T-helper 9 cell (primary cell): ENCODE measurements at regions not wholly inside any gene's neighbourhood (a gene's known extent, or its start where the extent isn't known, plus 50 kb on each side); places are given as distances from the start of the nearest gene placed in this dataset.
"Not testable (repeated sequence)": the region's sequence is repeated elsewhere in the genome, so short reads cannot be mapped to it uniquely, and the experiment has no call there.

Source experiments
- DNase-seq: peaks from one replicate; pipeline ENCODE4 v3.0.0-alpha.2; 2020

DNA sequence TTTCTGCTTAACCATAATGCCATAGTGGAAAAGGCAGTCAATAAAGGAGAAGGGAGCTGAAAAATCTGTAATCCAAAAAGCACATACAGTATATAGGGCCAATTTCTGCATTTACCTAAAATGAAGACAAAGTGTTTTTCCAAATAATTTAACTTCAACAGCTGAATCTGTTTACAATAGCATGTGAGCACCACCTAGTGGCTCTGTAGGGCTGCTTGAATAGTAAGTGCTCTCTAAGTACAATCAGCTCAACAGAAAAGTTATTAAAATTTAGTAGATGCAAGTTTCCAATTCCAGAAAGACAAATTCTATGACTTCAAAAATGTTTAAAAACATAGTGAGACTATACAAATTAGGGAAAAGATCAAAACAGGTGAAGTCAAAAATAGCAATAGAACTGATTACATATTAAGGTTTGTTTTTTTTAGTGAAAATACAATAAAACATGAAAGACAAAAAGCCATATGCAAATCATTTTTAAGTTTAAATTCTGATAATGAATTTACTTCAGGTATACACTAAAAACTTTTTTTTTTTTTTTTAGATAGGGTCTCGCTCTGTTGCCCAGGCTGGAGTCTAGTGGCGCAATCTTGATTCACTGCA is 220.0 kb downstream of the SETD4 start:
- peak; percentile 32 for DNase-seq

- no peak for DNase-seq
Observed at GRCh38 chr21:35838987-35839763, 221.2 kb downstream of the SETD4 start.

GRCh38 chr21:35838350-35838749 is 222.0 kb downstream of the SETD4 start:
- DNase-seq = no peak

DNA sequence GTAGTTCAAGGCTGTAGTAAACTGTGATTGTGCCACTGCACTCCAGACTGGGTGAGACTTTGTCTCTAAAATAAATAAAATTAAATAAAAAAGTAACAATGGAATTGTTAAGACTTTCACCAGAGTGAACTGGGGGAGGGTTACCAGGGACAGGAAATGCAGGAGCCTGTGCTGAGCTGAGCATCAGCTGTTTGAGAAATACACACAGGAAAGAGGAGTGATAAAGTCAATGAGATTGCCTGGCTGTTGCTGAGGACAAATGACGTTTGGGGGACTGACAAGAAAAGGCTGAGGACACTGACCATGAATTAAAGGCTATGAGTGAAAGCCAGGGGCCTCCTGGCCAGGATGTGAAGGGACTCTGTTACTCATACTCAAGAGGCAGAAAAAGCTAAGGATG is 226.3 kb downstream of the SETD4 start:
- no peak for DNase-seq

DNA sequence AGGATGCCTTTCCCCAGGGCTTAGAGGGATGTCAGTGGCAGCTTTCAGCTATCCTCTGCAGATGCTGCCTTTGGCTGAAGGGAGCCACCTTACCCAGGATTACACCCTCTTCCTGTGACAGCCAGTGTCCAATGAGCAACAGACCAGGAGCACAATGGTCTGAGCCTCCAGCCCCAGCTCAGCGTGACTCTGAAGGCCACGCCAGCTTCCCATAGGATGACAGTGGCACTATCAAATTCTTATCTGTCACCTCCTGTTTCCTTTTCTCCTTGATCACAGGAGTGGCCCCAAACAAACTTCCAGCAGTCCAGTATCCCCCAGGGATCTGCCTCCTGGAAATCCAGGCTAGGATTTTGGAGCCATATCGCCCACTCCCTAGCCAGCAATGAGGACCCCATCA is 226.9 kb downstream of the SETD4 start:
- DNase-seq = no peak

DNA sequence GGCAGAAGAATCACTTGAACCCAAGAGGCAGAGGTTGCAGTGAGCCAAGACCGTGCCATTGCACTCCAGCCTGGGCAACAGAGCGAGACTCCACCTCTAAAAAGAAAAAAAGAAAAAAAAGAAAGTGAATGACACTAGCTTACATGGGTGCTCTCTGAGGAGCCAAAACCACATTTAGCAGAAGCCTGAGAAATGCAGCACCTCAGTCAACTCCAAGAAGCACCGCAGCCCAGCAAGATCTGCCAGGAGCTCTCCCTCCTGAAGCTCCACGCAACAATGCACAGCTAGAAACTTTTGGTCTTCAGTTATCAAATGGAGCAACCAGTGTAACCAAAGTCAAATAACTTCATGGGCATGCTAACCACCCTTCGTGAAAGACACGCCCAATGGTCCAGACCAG is 229.1 kb downstream of the SETD4 start:
- DNase-seq = no peak

DNA sequence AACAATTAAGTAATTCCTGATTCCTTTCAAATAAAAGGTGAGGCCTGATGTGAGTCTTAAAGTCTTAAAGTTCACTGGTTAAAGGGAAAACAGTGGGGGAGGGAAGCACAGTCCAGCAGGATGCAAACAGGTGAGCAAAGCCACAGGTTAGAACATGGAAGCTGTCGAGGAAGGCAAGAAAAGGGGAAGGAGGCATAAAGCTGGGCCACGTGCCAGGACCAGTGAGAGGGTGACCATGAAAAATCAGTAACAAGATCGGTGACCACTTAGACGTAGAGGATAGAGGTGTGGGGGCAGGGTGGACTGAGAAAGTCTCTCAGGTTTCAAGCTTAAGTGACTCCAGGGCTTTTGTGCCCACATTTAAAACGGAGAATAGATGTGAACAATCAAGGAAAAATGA is 231.3 kb downstream of the SETD4 start:
- no peak for DNase-seq

GRCh38 chr21:35828161-35828560 is 232.2 kb downstream of the SETD4 start:
- DNase-seq = no peak

- DNase-seq = no peak
Observed at GRCh38 chr21:35827004-35827403, 233.3 kb downstream of the SETD4 start.

DNA sequence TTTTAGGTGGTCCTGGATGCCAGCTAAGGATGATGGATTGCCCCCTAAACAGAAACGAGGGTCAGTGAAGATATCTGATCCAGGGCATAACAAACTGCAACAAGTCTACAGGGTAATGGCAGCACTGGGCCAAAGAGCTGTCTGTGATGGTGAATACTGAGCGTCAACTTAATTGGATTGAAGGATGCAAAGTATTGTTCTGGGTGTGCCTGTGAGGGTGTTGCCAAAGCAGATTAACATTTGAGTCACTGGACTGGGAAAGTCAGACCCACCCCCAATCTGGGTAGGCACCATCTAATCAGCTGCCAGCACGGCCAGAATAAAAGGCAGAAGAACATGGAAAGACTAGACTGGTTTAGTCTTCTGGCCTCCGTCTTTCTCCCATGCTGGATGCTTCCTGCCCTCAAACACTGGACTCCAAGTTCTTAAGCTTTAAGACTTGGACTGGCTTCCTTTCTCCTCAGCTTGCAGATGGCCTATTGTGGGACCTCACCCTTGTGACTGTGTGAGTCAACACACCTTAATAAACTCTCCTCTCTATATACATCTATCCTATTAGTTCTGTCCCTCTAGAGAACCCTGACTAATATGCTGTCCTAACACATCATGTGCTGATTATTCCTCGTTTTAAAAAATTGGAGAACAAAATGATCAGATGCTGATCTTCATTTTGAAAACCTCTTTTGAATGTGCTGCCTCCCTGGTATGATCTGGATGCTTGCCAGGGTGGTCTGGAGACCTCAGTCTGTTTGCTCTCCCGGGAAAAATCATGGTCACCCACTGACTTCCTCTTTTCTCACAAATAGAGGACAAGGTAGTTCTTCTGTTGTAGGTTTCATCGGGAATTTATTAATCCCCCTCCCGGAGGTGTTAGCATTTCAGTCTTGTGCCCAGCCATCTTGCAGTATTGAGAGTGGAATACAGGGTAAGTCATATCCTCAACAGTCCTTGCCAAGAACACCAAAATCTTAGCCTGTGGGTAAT is 234.7 kb downstream of the SETD4 start:
- no peak for DNase-seq

DNA sequence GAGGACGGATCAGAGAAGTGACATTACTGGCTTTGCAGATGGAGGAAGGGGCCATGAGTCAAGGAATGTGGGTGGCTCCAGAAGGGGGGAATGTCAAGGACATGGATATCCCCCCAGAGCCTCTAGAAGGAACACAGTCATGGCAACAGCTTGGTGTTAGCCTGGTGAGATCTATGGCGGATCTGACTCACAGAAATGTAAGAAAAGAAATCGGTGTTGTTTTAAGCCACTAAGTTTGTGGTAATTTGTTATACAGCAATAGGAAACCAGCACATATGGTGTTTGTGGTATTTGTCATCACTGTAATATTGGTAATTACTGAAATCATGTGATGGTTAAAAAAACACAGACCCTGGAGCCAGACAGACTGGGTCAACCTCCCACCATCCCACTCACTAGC is 236.2 kb downstream of the SETD4 start:
- no peak for DNase-seq

GRCh38 chr21:35819134-35819533 is 241.2 kb downstream of the SETD4 start:
- DNase-seq = no peak

DNA sequence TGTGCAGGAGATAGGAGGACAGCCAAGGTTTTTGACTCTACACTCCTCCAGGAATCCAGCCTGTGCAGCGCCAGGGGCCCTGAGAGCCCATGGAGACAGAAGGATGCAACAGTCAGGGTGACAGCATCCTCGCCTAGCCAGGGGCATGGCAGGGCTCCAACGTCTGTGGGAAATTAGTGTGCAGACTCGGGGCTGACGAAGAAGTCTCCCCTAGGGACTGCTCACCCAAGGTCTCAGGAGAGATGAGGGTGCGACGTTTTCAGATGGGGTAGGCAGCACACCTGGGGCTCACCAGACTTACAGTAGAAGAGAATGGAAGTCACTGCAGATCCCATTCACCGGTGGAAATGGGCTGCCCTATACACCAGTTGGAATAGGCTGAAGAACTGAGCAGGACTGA is 241.7 kb downstream of the SETD4 start:
- DNase-seq = no peak

DNA sequence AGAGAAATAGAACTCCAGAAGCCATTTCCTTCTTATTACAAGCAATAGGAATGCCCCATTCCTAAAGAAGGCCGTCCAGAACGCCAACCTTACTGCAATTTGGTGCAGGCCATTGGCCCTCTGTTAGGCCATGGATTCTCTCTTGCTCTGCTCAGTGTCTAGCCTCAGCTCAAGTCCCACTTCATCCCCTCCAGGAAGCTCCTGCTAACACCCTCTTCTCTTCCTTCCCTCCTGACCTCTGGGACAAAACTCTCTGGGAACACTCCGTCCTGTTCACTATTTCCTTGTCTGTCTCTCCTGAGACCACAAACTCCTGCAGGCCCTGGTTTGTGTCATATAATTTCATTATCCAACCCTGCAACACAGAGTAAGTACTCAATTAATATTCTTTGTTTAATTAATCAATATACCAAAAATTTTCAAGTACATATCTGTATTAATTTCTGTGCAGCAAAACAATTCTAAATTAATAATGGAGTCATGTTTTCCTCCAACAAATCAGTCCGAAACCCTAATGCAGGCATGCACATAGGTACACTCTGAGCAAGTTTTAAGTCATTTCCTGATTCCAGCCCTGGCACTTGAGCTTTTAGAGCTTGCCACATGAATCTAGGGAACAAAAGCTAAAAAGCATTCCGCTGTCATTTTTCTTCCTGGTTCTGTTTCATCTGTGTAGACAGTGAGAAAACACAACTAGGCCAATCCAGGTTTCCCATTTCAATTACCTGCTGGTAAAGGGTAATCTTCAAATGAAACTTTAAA is 245.3 kb downstream of the SETD4 start:
- DNase-seq = no peak

- DNase-seq = no peak
Observed at GRCh38 chr21:35812679-35813078, 247.6 kb downstream of the SETD4 start.

- DNase-seq = no peak
Observed at GRCh38 chr21:35811191-35811806, 249.0 kb downstream of the SETD4 start.

DNA sequence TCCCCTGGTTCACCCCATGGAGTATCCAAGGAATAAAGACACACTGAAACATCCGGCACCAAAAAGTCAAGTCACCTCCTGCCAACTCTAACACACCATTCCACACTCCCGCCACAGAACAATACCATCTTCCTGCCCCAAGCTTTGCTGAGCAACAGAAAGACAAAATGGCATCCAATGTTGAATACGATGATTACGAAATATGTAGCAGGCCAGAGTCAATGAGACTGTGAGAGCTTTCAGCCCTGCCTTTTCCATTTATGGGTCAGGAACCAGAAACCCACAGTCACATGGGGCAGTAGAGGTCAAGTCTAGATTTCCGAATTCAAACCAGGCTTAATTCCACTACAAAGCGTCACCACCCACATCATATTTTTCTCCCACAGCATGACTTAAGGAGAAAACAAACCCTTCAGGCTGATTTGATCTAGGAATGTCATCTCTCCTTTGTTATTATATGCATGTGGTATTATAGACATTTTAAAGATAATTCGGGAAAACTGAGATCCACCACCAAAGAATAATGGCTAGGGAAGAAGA is 249.8 kb downstream of the SETD4 start:
- no peak for DNase-seq

GRCh38 chr21:35801391-35801790 is 258.9 kb downstream of the SETD4 start:
- DNase-seq = no peak

- DNase-seq = not testable (repeated sequence)
Observed at GRCh38 chr21:35800796-35801385, 259.4 kb downstream of the SETD4 start.

DNA sequence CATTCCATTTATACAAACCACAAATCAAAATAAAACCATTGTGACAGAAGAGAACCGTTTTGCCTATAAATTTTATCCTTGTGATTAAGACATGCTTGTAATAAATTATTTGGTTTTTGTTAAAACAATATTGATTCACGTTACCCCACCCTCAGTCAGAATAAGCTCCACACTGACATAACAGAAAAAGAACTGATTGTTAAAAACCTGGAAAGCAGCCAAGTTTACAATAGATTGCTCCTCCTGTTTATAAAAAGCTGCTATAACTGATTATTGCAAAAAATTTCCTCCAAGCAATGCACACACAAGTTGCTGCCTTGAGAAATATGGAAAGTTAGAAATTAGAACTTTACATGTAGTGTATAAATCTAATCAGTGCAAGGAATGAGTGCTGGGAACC is 263.5 kb downstream of the SETD4 start:
- no peak for DNase-seq

DNA sequence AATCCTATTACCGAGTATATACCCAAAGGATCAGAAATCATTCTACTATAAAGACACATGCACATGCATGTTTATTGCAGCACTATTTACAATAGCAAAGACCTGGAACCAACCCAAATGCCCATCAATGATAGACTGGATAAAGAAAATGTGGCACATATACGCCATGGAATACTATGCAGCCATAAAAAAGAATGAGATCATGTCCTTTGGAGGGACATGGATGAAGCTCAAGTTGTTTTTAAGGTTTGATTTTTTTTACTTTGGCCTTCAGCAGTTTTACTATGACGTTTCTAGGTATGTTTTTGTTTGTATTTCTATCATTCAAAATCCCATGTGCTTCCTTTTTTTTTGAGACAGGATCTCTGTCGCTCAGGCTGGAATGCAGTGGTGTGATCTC is 265.8 kb downstream of the SETD4 start:
- DNase-seq = not testable (repeated sequence)
